ENCODE measurements at regions not wholly inside any gene's neighbourhood (a gene's known extent, or its start where the extent isn't known, plus 50 kb on each side); places are given as distances from the start of the nearest gene placed in this dataset.

- DNase-seq (ENCODE audit: low read depth), result no peak
Measured at GRCh38 chr19:28936001-28936400, 276.9 kb downstream of the UQCRFS1 start.

DNA sequence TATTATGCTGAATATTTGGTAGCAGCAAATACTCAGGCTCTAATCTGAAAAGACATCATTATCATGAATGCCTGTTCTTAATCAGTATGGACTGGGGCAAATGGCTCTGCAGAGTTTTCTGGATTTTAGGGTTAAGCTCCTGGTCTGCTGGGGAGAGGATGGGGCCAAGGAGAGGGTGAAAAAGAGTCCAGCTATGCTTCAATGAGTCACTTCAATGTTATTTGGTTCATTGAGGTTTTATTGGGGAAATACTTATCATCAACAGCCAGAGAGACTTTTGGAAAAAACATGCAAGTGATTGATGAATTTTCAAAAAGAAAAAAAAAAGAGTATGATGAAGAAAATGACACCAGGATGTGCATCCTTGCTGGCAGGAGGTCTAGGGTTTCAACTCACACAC lies 278.3 kb downstream of the UQCRFS1 start:
- DNase-seq (ENCODE audit: low read depth), result no peak

DNA sequence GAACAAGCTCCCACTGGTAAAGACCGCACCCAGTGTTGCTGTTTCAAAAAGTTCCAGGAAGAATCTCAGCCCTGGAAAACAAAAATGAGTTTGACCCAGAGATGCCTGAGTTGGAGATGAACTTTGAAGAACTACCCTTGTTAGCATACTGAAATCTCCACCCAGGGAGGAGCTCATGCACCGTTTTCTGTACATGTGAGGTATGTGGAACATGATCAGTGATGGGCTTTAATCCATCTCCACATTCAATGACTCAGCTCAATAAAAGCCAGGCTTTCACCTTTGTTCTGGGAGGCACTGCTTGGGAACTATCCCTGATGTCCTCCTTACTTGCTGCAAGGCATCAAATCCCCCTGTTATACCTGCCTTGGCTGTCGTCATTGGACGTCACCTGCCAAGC lies 279.9 kb downstream of the UQCRFS1 start:
- no peak for DNase-seq (ENCODE audit: low read depth)

DNA sequence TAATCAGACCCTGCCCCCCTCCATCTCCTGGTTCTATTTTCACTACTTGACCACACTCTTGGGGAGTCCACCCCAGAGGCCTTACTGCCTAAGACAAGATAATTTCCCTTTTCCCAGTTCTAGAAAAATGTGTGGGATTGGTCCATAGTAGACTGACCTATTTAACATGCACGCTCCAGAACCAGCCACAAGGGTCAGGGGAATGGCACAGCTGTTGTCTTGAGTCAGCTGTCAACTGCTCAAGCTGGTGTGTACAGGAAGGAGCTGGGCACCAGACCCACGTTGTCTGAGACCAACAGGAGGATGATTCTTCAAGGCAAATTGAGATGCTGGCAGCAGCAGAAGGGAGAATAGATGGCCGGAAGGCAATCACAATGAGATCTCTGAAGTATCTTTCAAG lies 280.5 kb downstream of the UQCRFS1 start:
- no peak for DNase-seq (ENCODE audit: low read depth)

DNA sequence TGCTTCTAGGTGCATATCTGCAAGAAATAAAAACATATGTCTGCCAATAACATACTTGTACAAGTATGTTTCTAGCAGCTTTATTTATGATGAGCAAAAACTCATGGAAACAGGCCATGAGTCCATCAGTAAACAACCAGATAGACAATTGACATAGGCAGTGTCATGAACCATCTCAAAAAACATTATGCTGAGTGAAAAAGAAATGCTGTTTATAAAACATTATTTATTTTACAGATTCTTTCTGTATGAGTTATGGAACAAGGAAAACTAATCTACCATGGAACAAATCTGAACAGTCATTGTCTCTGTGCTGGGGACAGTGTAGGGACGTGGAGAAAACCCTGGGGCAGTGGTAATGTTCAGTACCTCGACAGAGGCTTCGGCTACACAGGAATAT lies 283.9 kb downstream of the UQCRFS1 start:
- no peak for DNase-seq (ENCODE audit: low read depth)

GRCh38 chr19:28927456-28927855 lies 285.5 kb downstream of the UQCRFS1 start:
- DNase-seq (ENCODE audit: low read depth), result no peak

GRCh38 chr19:28920269-28921066 lies 292.5 kb downstream of the UQCRFS1 start:
- no peak for DNase-seq (ENCODE audit: low read depth)

DNA sequence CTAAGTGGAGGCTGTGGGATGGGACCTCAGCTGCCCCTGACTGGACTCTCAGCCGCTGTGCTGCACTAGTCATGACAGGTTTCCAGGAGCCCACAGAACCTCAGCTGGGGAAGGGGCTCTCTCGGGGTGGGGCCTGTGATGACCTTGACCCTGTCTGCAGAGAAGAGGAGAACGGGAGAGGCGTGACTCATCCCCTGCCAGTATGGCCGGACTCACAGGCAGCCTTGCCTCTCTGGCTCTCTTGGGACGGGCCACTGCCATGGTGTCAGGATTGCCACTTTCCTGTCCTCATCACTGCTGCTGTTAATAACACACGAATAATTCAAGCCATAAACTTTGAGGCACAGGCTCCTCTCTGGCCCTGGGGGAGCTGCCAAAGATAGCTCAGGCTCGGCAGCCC lies 295.3 kb downstream of the UQCRFS1 start:
- DNase-seq (ENCODE audit: low read depth), result no peak

- no peak for DNase-seq (ENCODE audit: low read depth)
Measured at GRCh38 chr19:28915737-28916460, 297.1 kb downstream of the UQCRFS1 start.

GRCh38 chr19:28915202-28915601 lies 297.7 kb downstream of the UQCRFS1 start:
- DNase-seq (ENCODE audit: low read depth), result no peak

DNA sequence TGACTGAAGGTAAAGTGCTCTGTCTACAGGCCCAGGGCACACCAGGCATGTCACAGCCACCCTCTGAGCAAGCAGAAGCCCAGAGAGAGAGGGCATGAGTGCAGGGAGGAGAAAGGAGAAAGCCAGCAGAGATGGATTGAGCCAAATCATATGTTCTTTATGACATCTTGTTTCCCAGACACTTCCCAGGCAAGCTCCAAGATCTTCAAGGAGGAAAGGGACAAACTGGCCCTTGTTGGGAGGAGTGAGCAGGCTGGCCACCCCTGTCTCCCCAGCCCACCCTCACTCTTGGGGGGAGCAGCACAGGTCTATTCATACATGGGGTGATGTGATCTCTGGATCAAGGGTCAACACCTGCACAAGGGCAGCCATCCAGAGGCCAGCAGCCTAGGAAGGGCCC lies 298.8 kb downstream of the UQCRFS1 start:
- DNase-seq (ENCODE audit: low read depth), result no peak

GRCh38 chr19:28913626-28914025 lies 299.3 kb downstream of the UQCRFS1 start:
- no peak for DNase-seq (ENCODE audit: low read depth)

- no peak for DNase-seq (ENCODE audit: low read depth)
Measured at GRCh38 chr19:28908941-28909340, 304.0 kb downstream of the UQCRFS1 start.

DNA sequence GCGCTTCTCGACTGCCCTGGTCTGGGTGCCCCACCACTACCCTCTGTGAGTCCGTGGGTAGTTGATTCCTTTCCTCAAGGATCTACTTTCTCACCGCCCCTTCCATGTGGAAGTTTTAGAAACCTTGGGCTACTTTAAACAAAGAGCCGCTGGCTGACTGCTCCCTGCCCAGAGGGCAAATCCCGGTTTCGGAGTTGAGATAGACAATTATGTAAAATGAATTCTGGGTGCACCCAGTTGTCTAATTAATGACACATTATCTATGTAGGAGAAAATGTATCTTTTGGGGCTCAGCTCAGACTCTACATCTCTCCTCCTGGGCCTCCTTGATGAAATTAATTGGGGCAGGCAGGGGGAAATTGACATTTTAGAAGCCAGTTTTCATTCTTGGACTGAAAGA lies 305.4 kb downstream of the UQCRFS1 start:
- no peak for DNase-seq (ENCODE audit: low read depth)

- DNase-seq (ENCODE audit: low read depth), result peak; percentile 2
Measured at GRCh38 chr19:28905996-28906395, 307.0 kb downstream of the UQCRFS1 start.

- DNase-seq (ENCODE audit: low read depth), result no peak
Measured at GRCh38 chr19:28899703-28900102, 313.2 kb downstream of the UQCRFS1 start.

DNA sequence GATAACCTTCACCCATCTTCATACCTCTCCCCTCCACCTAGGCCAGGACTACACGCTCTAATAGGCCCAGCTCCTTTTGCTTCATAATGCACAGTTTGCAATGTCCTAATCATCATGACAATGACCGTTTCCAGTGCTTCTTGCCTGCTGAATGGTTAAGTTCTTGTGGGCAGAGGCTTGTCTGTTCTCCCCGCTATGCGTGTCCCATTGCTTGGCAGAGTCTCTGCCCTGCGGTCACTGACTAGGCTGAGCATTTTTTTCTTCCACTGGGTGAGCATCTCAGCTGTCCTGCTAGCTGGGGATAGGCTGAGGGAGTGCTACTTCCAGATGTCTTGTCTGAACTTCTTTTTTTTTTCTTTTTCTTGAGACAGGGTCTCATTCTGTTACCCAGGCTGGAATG lies 314.7 kb downstream of the UQCRFS1 start:
- DNase-seq (ENCODE audit: low read depth), result no peak

DNA sequence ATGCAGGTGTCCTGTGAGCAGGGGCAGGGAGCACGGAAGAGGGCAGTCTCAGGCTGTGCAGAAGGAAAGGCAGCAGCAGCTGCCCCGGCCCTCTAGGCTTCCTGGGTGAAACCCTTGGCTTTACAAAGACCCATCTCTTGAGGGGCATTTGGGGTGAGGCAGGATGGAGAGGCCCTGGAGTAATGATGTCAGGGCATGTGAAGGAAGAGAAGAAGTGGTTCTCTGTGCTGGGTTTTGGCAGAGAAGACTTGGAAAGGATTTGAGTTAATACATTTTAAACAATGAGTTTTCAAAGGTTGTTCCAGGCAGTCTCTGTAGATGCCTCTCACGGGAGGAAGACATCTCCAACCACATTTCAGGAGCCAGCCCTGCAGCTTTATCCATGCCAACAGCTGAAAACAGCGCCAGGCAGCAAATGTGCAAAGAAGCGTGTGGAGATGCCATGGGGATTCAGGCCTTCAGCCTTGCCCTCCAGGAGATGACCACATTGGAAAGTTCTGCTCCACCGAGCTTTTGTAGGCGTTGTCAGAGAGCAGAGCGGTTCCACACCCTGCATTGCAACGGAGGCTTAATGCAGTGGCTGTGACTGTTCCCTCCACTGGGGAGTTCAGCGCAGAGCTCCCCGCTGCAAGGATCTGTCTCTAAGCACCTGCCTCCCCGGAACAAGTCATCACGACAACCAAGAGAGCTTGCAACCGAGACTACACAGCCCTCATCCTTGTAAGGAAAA lies 322.8 kb downstream of the UQCRFS1 start:
- no peak for DNase-seq (ENCODE audit: low read depth)

DNA sequence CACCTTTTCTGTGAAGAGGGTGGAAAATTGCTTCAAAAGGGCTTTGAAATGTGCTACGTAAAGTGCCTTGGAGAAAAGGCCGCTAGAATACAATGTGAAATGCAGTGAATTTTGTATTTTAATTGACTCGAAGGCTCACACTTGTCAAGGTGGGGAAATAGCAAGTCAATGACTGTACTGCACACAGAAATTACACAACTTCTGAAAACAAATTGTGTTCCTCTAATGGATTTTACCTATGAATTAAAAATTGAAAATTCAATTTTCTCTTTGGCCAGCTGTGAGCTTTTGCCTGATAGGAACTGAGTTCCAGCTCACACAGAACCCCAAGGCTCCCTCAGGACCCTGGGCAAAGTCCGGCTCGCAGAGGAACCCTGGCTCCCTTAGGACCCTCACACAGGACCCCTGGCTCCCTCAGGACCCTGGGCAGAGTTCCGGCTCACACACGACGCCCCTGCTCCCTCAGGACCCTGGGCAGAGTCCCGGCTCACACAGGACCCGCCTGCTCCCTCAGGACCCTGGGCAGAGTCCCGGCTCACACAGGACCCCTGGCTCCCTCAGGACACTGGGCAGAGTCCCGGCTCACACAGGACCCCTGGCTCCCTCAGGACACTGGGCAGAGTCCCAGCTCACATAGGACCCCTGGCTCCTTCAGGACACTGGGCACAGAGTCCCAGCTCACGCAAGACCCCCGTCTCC lies 324.9 kb downstream of the UQCRFS1 start:
- DNase-seq (ENCODE audit: low read depth), result no peak

- no peak for DNase-seq (ENCODE audit: low read depth)
Measured at GRCh38 chr19:28886708-28887107, 326.2 kb downstream of the UQCRFS1 start.

- no peak for DNase-seq (ENCODE audit: low read depth)
Measured at GRCh38 chr19:28885965-28886364, 327.0 kb downstream of the UQCRFS1 start.

DNA sequence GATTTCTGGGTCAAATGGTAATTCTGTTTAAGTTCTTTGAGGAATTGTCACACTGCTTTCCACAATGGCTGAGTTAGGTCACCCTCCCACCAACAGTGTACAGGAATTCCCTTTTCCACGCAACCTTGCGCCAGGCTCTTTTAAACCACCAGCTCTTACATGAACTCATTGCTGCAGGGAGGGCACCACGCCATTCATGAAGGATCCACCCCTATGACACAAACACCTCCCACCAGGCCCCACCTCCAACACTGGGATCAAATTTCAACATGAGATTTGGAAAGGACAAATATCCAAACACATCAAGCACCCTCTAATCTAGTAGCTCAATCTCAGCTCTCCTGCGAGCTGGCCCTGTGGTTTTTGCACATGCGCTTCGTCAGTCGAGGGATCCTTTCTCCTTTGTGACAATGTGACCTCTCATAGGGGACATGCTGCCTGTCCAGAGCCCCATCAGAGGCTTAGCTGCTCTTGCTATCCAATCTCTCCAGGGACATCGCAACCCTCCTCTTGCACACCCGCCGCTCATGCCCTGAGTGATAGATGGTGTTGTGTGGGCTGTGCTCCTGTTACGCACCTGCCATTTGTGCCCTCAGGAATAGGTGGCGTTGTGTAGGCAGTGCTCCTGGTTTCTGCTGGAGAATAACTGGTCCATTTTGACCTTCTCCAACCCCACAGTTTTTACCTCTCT lies 328.0 kb downstream of the UQCRFS1 start:
- DNase-seq (ENCODE audit: low read depth), result no peak
